ENCODE measurements at regions not wholly inside any gene's neighbourhood (a gene's known extent, or its start where the extent isn't known, plus 50 kb on each side); places are given as distances from the start of the nearest gene placed in this dataset.

GRCh38 chr1:5150191-5150590 is 495.8 kb downstream of the AJAP1 start:
- no peaks in the 10 kb centered on the region for H3K36me3 ChIP-seq (ENCODE audit: control insufficient read depth in 2 of 2, insufficient read depth in 2 of 2, low read length in 1 of 2)
- H3K27me3 ChIP-seq (replicated peaks in 1 of 2; ENCODE audit: control insufficient read depth in 2 of 2, insufficient read depth in 2 of 2, low read length in 1 of 2), result no peaks in the 10 kb centered on the region
- H3K79me2 ChIP-seq (ENCODE audit: control insufficient read depth, insufficient read depth, low read length), result no peaks in the 10 kb centered on the region
- WGBS (ENCODE audit: insufficient coverage, insufficient replicate concordance, low lambda C conversion rate, missing lambda C conversion rate), result 54% methylated on average over 2 of the region's 2 CpGs
- ATAC-seq (no peak), FAIRE-seq (no peak), DNase-seq (ENCODE audit: low read depth, low spot score) (no peak)
- H2AFZ ChIP-seq (ENCODE audit: control insufficient read depth, low read depth, low read length), result no peak overlapping the region
- in situ Hi-C loops (cut with MboI), result no loop called here
- no peaks in the 10 kb centered on the region for H3K9me3 ChIP-seq (replicated peaks; ENCODE audit: control insufficient read depth, insufficient read depth, low read length)
- SMC1A ChIA-PET (ENCODE audit: uncharacterized antibody, unreplicated experiment), result no interaction called here
- RAD21 ChIA-PET (ENCODE audit: unreplicated experiment), result no interaction called here
- no peak overlapping the region for H3K4me3 ChIP-seq
- CTCF ChIA-PET, result no interaction called here
- H3K4me1 ChIP-seq (ENCODE audit: control insufficient read depth, insufficient read depth, low read length), result no peaks in the 10 kb centered on the region
- intact Hi-C loops (cut with micrococcal nuclease; ENCODE audit: unreplicated experiment), result no loop called here
- POLR2A ChIA-PET, result no interaction called here
- no peaks in the 10 kb centered on the region for H4K20me1 ChIP-seq (ENCODE audit: control insufficient read depth, insufficient read depth)
- H3K4me2 ChIP-seq (ENCODE audit: control insufficient read depth, insufficient read depth), result no peak overlapping the region
- H3K9ac ChIP-seq (ENCODE audit: control insufficient read depth, insufficient read depth, low read length), result no peak overlapping the region
- no peak overlapping the region for H3K27ac ChIP-seq (ENCODE audit: control insufficient read depth, insufficient read depth)
- TF ChIP-seq LARP7 (IDR thresholded peaks at IDR 0.05), result no peak
- TF ChIP-seq CHD4 (IDR thresholded peaks at IDR 0.05), result no peak
- TF ChIP-seq NR2C2 (IDR thresholded peaks at IDR 0.05; ENCODE audit: borderline replicate concordance, control insufficient read depth, insufficient read length, low read depth), result no peak
- TF ChIP-seq SREBF1 (IDR thresholded peaks at IDR 0.05; ENCODE audit: low read length), result no peak
- TF ChIP-seq MYB (IDR thresholded peaks at IDR 0.05; ENCODE audit: borderline replicate concordance, low read depth, low read length), result no peak
- no peak for TF ChIP-seq MEF2B (IDR thresholded peaks at IDR 0.05; ENCODE audit: partially characterized antibody, poor library complexity, severe bottlenecking)
- no peak for TF ChIP-seq TCF12 (IDR thresholded peaks at IDR 0.05; ENCODE audit: low read depth, low read length)
- TF ChIP-seq HDAC2 (IDR thresholded peaks at IDR 0.05), result no peak
- TF ChIP-seq MAX (IDR thresholded peaks at IDR 0.05; ENCODE audit: low read depth, low read length), result no peak
- BruUV-seq (replicated peaks), result no TSS peak

- H3K4me1 ChIP-seq (ENCODE audit: control insufficient read depth, insufficient read depth, low read length), result no peaks in the 10 kb centered on the region
- no peak overlapping the region for H3K9ac ChIP-seq (ENCODE audit: control insufficient read depth, insufficient read depth, low read length)
- H3K27ac ChIP-seq (ENCODE audit: control insufficient read depth, insufficient read depth), result no peak overlapping the region
- intact Hi-C loops (cut with micrococcal nuclease; ENCODE audit: unreplicated experiment), result no loop called here
- H3K27me3 ChIP-seq (replicated peaks in 1 of 2; ENCODE audit: control insufficient read depth in 2 of 2, insufficient read depth in 2 of 2, low read length in 1 of 2), result no peaks in the 10 kb centered on the region
- no peaks in the 10 kb centered on the region for H3K36me3 ChIP-seq (ENCODE audit: control insufficient read depth in 2 of 2, insufficient read depth in 2 of 2, low read length in 1 of 2)
- ChIA-PET CTCF (no interaction called here), RAD21 (ENCODE audit: unreplicated experiment) (no interaction called here), POLR2A (no interaction called here), SMC1A (ENCODE audit: uncharacterized antibody, unreplicated experiment) (no interaction called here)
- FAIRE-seq (no peak), ATAC-seq (no peak), DNase-seq (ENCODE audit: low read depth, low spot score) (no peak)
- no peaks in the 10 kb centered on the region for H4K20me1 ChIP-seq (ENCODE audit: control insufficient read depth, insufficient read depth)
- H3K4me3 ChIP-seq, result no peak overlapping the region
- no peaks in the 10 kb centered on the region for H3K9me3 ChIP-seq (replicated peaks; ENCODE audit: control insufficient read depth, insufficient read depth, low read length)
- in situ Hi-C loops (cut with MboI), result no loop called here
- BruUV-seq (replicated peaks), result no TSS peak
- no peak overlapping the region for H3K4me2 ChIP-seq (ENCODE audit: control insufficient read depth, insufficient read depth)
- no peaks in the 10 kb centered on the region for H3K79me2 ChIP-seq (ENCODE audit: control insufficient read depth, insufficient read depth, low read length)
- 0% methylated on average over 1 of the region's 1 CpG for WGBS (ENCODE audit: insufficient coverage, insufficient replicate concordance, low lambda C conversion rate, missing lambda C conversion rate)
- no peak overlapping the region for H2AFZ ChIP-seq (ENCODE audit: control insufficient read depth, low read depth, low read length)
- TF ChIP-seq BCL11A (IDR thresholded peaks at IDR 0.05; ENCODE audit: low read depth, low read length), result no peak
- TF ChIP-seq SREBF2 (IDR thresholded peaks at IDR 0.05; ENCODE audit: low read length), result no peak
- no peak for TF ChIP-seq HCFC1 (IDR thresholded peaks at IDR 0.05; ENCODE audit: low read length)
- TF ChIP-seq ZNF687 (IDR thresholded peaks at IDR 0.05), result no peak
- TF ChIP-seq ZZZ3 (IDR thresholded peaks at IDR 0.05; ENCODE audit: control insufficient read depth, insufficient read length, low read depth), result no peak
- TF ChIP-seq MLLT1 (IDR thresholded peaks at IDR 0.05), result no peak
- no peak for TF ChIP-seq CEBPB (IDR thresholded peaks at IDR 0.05; ENCODE audit: borderline replicate concordance in 1 of 2, low read depth in 2 of 2, low read length in 2 of 2)
These were observed 493.4 kb downstream of the AJAP1 start for GRCh38 chr1:5147806-5148205.
